ENCODE measurements at regions not wholly inside any gene's neighbourhood (a gene's known extent, or its start where the extent isn't known, plus 50 kb on each side); places are given as distances from the start of the nearest gene placed in this dataset.

GRCh38 chr12:87529413-87529812, 499.8 kb downstream of the C12orf50 start:
- intact Hi-C loops (cut with micrococcal nuclease; ENCODE audit: unreplicated experiment) = no loop called here
- Mint-ChIP-seq H3K4me3 (ENCODE audit: low read depth, unreplicated experiment) (no peak overlapping the region), H3K27ac (ENCODE audit: unreplicated experiment) (no peak overlapping the region), H3K36me3 (ENCODE audit: insufficient read depth, unreplicated experiment) (no peaks in the 10 kb centered on the region), H3K4me1 (ENCODE audit: low read depth, unreplicated experiment) (no peaks in the 10 kb centered on the region), H3K9me3 (ENCODE audit: low read depth, unreplicated experiment) (peaks cover 2% of the 10 kb centered on the region), H3K27me3 (ENCODE audit: unreplicated experiment) (no peaks in the 10 kb centered on the region)
- no peak for TF ChIP-seq CTCF (IDR thresholded peaks at IDR 0.05; ENCODE audit: unreplicated experiment)
- no TSS peak for BruUV-seq (replicated peaks)
- no peak for DNase-seq
- CTCF ChIA-PET = no interaction called here

- no peak overlapping the region for H3K27ac Mint-ChIP-seq (ENCODE audit: unreplicated experiment)
- H3K27me3 Mint-ChIP-seq (ENCODE audit: unreplicated experiment) = no peaks in the 10 kb centered on the region
- BruUV-seq (replicated peaks) = no TSS peak
- no peak for TF ChIP-seq CTCF (IDR thresholded peaks at IDR 0.05; ENCODE audit: unreplicated experiment)
- H3K4me1 Mint-ChIP-seq (ENCODE audit: low read depth, unreplicated experiment) = no peaks in the 10 kb centered on the region
- no peak overlapping the region for H3K4me3 Mint-ChIP-seq (ENCODE audit: low read depth, unreplicated experiment)
- CTCF ChIA-PET = no interaction called here
- H3K9me3 Mint-ChIP-seq (ENCODE audit: low read depth, unreplicated experiment) = no peaks in the 10 kb centered on the region
- intact Hi-C loops (cut with micrococcal nuclease; ENCODE audit: unreplicated experiment) = no loop called here
- no peak for DNase-seq
- H3K36me3 Mint-ChIP-seq (ENCODE audit: insufficient read depth, unreplicated experiment) = no peaks in the 10 kb centered on the region
Measured at GRCh38 chr12:87520968-87521367, 508.2 kb downstream of the C12orf50 start.

- no peaks in the 10 kb centered on the region for H3K36me3 Mint-ChIP-seq (ENCODE audit: insufficient read depth, unreplicated experiment)
- CTCF ChIA-PET = no interaction called here
- no peak overlapping the region for H3K4me3 Mint-ChIP-seq (ENCODE audit: low read depth, unreplicated experiment)
- no peaks in the 10 kb centered on the region for H3K4me1 Mint-ChIP-seq (ENCODE audit: low read depth, unreplicated experiment)
- TF ChIP-seq CTCF (IDR thresholded peaks at IDR 0.05; ENCODE audit: unreplicated experiment) = no peak
- no peaks in the 10 kb centered on the region for H3K9me3 Mint-ChIP-seq (ENCODE audit: low read depth, unreplicated experiment)
- no peak for DNase-seq
- intact Hi-C loops (cut with micrococcal nuclease; ENCODE audit: unreplicated experiment) = loop anchor here (10.0 kb wide), 1 partner anchor 326 kb away; no protein-coding TSS in a partner anchor
- no peaks in the 10 kb centered on the region for H3K27me3 Mint-ChIP-seq (ENCODE audit: unreplicated experiment)
- H3K27ac Mint-ChIP-seq (ENCODE audit: unreplicated experiment) = no peak overlapping the region
- no TSS peak for BruUV-seq (replicated peaks)
Measured at GRCh38 chr12:87518481-87518880, 510.7 kb downstream of the C12orf50 start.

- no peak for TF ChIP-seq CTCF (IDR thresholded peaks at IDR 0.05; ENCODE audit: unreplicated experiment)
- H3K27ac Mint-ChIP-seq (ENCODE audit: unreplicated experiment) = no peak overlapping the region
- H3K36me3 Mint-ChIP-seq (ENCODE audit: insufficient read depth, unreplicated experiment) = no peaks in the 10 kb centered on the region
- no peak overlapping the region for H3K4me3 Mint-ChIP-seq (ENCODE audit: low read depth, unreplicated experiment)
- H3K27me3 Mint-ChIP-seq (ENCODE audit: unreplicated experiment) = no peaks in the 10 kb centered on the region
- no peaks in the 10 kb centered on the region for H3K4me1 Mint-ChIP-seq (ENCODE audit: low read depth, unreplicated experiment)
- intact Hi-C loops (cut with micrococcal nuclease; ENCODE audit: unreplicated experiment) = loop anchor here (10.0 kb wide), 1 partner anchor 327 kb away; no protein-coding TSS in a partner anchor
- CTCF ChIA-PET = no interaction called here
- no peaks in the 10 kb centered on the region for H3K9me3 Mint-ChIP-seq (ENCODE audit: low read depth, unreplicated experiment)
- no peak for DNase-seq
- BruUV-seq (replicated peaks) = no TSS peak
Measured at GRCh38 chr12:87518036-87518435, 511.2 kb downstream of the C12orf50 start.
